GM12873 (cell line): ENCODE measurements at regions not wholly inside any gene's neighbourhood (a gene's known extent, or its start where the extent isn't known, plus 50 kb on each side); places are given as distances from the start of the nearest gene placed in this dataset.

Experiments used
- CTCF ChIP-seq: IDR thresholded peaks from 2 replicates; pipeline ENCODE4 v1.5.1; 2012; ENCODE audit warnings: low read depth, mild to moderate bottlenecking, moderate library complexity, low read length, control low read depth; ENCODE audit not compliant: insufficient read depth; ENCODE audit errors: missing control alignments

DNA sequence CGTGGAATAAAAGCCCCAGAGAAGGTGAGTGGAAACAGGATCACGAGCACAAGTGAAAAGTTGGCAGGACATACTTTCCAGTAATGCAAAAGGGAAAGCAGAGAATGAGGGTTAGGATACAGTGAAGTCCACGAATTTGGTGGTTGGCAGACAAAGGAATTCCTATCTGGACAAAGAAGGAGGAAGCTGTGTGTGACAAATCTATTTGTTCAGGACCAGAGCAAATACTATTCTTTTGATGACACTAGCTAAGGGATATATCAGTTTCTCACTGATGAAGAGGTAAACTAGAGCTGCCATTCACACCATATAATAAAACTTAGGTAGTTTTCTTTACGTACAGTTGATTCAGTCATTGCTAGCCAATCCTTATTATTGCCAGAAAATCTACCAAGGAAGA, 156.8 kb upstream of the GRIK2 start:
- no peak for TF ChIP-seq CTCF

DNA sequence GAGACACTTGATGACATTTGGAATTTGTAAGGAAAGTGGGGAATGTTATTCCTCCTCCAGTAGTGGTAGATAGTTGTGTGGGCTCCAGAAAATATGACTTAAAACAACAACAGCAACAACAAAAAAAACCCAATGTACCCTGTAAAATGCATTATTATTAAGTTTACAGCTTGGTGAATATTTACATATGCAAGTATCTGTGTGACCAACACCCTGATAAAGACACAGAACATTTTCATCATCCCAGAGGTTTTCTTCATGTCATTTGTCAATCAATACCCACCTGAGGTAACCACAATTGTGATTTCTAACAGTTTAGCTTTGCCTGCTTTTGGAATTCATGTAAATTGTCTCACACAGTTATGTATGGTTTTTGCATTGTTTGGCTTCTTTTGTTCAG, 152.1 kb upstream of the GRIK2 start:
- TF ChIP-seq CTCF: no peak

GRCh38 chr6:101249470-101249869, 144.0 kb upstream of the GRIK2 start:
- no peak for TF ChIP-seq CTCF

DNA sequence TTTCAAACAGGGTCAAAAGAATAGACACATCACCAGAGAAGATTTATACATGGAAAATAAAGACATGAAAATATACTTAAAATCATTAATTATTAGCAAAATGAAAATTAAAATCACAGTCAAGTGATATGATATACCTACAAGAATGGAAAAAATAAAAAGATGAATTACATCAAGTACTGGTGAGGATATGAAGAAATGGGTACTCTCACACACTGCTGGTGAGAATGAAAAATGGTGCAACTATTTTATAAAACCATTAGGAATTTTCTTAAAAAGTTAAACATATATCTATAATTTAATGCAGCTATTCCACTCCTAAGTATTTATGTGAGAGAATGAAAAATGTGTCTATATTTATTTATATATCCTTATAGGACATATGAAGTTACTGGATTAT, 136.3 kb upstream of the GRIK2 start:
- TF ChIP-seq CTCF: no peak

- no peak for TF ChIP-seq CTCF
These were observed 134.0 kb upstream of the GRIK2 start for GRCh38 chr6:101259505-101259904.

DNA sequence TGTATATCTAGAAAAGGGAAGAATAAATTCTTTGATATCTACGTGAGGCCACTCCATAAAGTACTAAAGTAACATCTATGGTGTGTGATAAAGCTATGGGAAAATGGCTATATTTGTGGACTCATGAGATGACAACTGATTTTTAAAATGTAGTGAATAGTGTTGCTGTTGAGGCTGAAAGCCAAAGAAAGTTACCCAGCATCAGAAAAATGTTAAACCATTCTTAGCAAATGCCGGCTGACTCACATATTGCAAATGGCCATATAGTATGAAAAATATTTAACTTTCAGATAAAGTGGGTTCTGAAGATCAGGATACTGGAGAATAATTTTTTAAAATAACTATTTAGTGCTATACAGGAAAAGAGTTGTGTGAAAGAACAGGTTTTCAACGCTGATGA, 129.9 kb upstream of the GRIK2 start:
- TF ChIP-seq CTCF: no peak

DNA sequence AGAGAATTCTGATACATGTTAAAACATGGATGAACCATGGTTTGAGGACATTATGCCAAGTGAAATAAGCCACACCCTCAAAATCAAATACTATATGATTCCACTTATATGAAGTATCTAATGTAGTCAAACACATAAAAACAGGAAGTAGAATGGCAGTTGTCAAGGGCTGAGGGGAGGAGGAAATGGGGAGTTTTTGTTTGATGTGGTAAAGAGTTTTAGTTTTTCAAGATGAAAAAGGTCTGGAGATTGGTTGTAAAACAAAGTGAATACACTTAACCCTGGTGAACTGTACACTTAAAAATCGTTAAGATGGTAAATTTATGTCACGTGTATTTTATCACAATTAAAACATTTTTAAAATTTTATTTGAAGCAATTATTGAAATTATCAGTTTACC, 127.4 kb upstream of the GRIK2 start:
- no peak for TF ChIP-seq CTCF

- TF ChIP-seq CTCF: no peak
These were observed 125.0 kb upstream of the GRIK2 start for GRCh38 chr6:101268541-101268940.
